HG03039 (cell line): ENCODE measurements at regions not wholly inside any gene's neighbourhood (a gene's known extent, or its start where the extent isn't known, plus 50 kb on each side); places are given as distances from the start of the nearest gene placed in this dataset.
"Not testable (repeated sequence)": the region's sequence is repeated elsewhere in the genome, so short reads cannot be mapped to it uniquely, and the experiment has no call there.

Source experiments
- ATAC-seq: cut with Tn5 transposase; IDR thresholded peaks from one replicate; pipeline ENCODE4 v1.9.1; 2021; ENCODE audit warnings: mild to moderate bottlenecking, moderate library complexity; ENCODE audit not compliant: unreplicated experiment

- ATAC-seq, result no peak
These were observed 390.2 kb downstream of the THBS2 start for GRCh38 chr6:168863467-168863866.

GRCh38 chr6:168862346-168862980, 391.2 kb downstream of the THBS2 start:
- no peak for ATAC-seq

- ATAC-seq, result no peak
These were observed 392.7 kb downstream of the THBS2 start for GRCh38 chr6:168860987-168861386.

- ATAC-seq, result no peak
These were observed 393.3 kb downstream of the THBS2 start for GRCh38 chr6:168860341-168860740.

GRCh38 chr6:168858926-168859325, 394.7 kb downstream of the THBS2 start:
- no peak for ATAC-seq

GRCh38 chr6:168856914-168857313, 396.7 kb downstream of the THBS2 start:
- no peak for ATAC-seq

- no peak for ATAC-seq
These were observed 401.2 kb downstream of the THBS2 start for GRCh38 chr6:168852376-168852884.

- no peak for ATAC-seq
These were observed 401.9 kb downstream of the THBS2 start for GRCh38 chr6:168851460-168852375.

- not testable (repeated sequence) for ATAC-seq
These were observed 403.5 kb downstream of the THBS2 start for GRCh38 chr6:168850027-168850736.

GRCh38 chr6:168849459-168849858, 404.2 kb downstream of the THBS2 start:
- no peak for ATAC-seq

GRCh38 chr6:168848797-168849196, 404.8 kb downstream of the THBS2 start:
- ATAC-seq, result no peak

GRCh38 chr6:168844821-168845609, 404.0 kb downstream of the SMOC2 start:
- no peak for ATAC-seq

GRCh38 chr6:168842632-168843212, 401.7 kb downstream of the SMOC2 start:
- ATAC-seq, result not testable (repeated sequence)

GRCh38 chr6:168841609-168842278, 400.8 kb downstream of the SMOC2 start:
- ATAC-seq, result no peak

- not testable (repeated sequence) for ATAC-seq
These were observed 399.9 kb downstream of the SMOC2 start for GRCh38 chr6:168840932-168841331.

GRCh38 chr6:168840299-168840698, 399.3 kb downstream of the SMOC2 start:
- ATAC-seq, result not testable (repeated sequence)

GRCh38 chr6:168838037-168838399, 397.0 kb downstream of the SMOC2 start:
- no peak for ATAC-seq

- ATAC-seq, result no peak
These were observed 396.5 kb downstream of the SMOC2 start for GRCh38 chr6:168837254-168838036.

- no peak for ATAC-seq
These were observed 395.0 kb downstream of the SMOC2 start for GRCh38 chr6:168835991-168836390.
